ENCODE measurements at regions not wholly inside any gene's neighbourhood (a gene's known extent, or its start where the extent isn't known, plus 50 kb on each side); places are given as distances from the start of the nearest gene placed in this dataset.

DNA sequence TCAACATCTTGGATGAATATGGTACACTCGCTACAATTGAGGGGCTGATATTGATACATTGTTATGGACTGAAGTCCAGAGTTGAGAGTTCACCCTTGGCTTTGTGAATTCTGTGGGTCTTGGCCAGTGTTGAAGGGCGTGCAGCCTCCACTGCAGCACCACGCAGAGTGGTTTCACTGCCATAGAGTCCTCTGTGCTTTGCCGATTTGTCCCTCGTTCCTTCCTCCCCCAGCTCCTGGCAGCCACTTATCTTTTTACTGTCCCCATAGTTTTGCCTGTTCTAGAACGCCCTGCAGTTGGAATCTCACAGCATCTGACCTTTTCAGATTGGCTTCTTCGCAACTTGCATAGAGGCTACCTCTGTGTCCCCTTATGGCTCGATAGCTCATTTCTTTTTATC lies 57.3 kb upstream of the IRS2 start:
- 88% methylated on average over 8 of the region's 8 CpGs for WGBS (ENCODE audit: missing lambda C conversion rate)
- TF ChIP-seq, protein P1, sequence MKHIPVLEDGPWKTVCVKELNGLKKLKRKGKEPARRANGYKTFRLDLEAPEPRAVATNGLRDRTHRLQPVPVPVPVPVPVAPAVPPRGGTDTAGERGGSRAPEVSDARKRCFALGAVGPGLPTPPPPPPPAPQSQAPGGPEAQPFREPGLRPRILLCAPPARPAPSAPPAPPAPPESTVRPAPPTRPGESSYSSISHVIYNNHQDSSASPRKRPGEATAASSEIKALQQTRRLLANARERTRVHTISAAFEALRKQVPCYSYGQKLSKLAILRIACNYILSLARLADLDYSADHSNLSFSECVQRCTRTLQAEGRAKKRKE (CRISPR knock-in tag; IDR thresholded peaks at IDR 0.05; ENCODE audit: low read depth), result no peak
- TF ChIP-seq ZC3H11A (IDR thresholded peaks at IDR 0.05), result no peak
- no peak for TF ChIP-seq MAFK (IDR thresholded peaks at IDR 0.05; ENCODE audit: partially characterized antibody)
- TF ChIP-seq KDM1A (IDR thresholded peaks at IDR 0.05; ENCODE audit: low read depth), result no peak
- TF ChIP-seq SMC3 (IDR thresholded peaks at IDR 0.05), result no peak
- no peak for TF ChIP-seq CBX2 (IDR thresholded peaks at IDR 0.05; ENCODE audit: borderline replicate concordance, low read depth)
- no peak for TF ChIP-seq CBX8 (IDR thresholded peaks at IDR 0.05)
- no peak for TF ChIP-seq HOXB5 (CRISPR knock-in tag; IDR thresholded peaks at IDR 0.05)
- TF ChIP-seq, protein P2, sequence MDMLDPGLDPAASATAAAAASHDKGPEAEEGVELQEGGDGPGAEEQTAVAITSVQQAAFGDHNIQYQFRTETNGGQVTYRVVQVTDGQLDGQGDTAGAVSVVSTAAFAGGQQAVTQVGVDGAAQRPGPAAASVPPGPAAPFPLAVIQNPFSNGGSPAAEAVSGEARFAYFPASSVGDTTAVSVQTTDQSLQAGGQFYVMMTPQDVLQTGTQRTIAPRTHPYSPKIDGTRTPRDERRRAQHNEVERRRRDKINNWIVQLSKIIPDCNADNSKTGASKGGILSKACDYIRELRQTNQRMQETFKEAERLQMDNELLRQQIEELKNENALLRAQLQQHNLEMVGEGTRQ (IDR thresholded peaks at IDR 0.05), result no peak
- no peak for TF ChIP-seq NR3C1 (IDR thresholded peaks at IDR 0.05)
- no peak for TF ChIP-seq RCOR1 (IDR thresholded peaks at IDR 0.05; ENCODE audit: low read depth, low read length)
- no peak for TF ChIP-seq GATA3 (IDR thresholded peaks at IDR 0.05; ENCODE audit: borderline replicate concordance)
- no peak for TF ChIP-seq ZNF302 (CRISPR knock-in tag; IDR thresholded peaks at IDR 0.05)
- FAIRE-seq (no peak), ATAC-seq (no peak), DNase-seq (ENCODE audit: low read depth in 1 of 2, low spot score in 1 of 2) (no peak)
- ChIA-PET POLR2A (no interaction called here), CTCF (no interaction called here)
- H3K4me1 ChIP-seq, result 0 out of 3 replicates have a peak, but pooled peaks cover 2% of the 10 kb centered on the region
- H3K9me3 ChIP-seq, result no peaks in the 10 kb centered on the region
- no peak overlapping the region for H3K27ac ChIP-seq
- no peak overlapping the region for H3K4me3 ChIP-seq
- no peak overlapping the region for H3K4me2 ChIP-seq

DNA sequence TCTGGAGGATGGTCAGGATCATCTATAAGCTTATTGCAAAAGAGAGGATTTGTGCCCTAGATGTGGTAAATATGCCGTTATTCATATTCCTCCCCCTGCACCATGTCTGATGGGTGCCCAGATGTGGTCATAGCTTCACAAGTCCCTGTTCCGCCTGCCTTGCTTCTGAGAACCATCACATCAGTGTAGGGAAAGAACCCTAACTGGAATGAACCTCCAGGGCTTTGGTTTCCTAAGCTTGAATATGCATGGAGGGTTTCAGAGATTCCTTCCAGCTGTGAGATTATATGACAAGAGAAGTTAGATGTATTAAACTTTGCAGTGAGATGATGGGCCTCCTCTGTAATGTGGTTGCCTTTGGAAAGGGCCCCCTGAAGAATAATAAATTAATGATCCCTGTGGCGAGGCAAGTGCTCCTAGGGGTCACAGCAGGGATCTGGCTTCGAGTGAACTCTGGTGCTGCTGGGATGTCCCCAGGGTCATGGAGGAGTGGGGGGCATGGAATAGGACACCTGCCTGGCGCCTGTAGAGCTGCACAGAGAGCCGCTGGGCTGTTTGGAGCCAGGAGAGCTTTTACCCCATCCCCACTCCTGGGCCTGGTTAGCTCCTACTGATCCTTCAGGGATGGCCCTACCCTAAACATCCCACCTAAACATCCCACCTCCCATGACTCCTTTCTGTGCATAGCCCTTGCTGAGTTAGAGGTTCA lies 56.0 kb upstream of the IRS2 start:
- FAIRE-seq, result no peak
- no peak for DNase-seq (ENCODE audit: low read depth in 1 of 2, low spot score in 1 of 2)
- no peak overlapping the region for H3K4me3 ChIP-seq
- no peak overlapping the region for H3K27ac ChIP-seq
- H3K9me3 ChIP-seq, result no peaks in the 10 kb centered on the region
- WGBS (ENCODE audit: missing lambda C conversion rate), result 71% methylated on average over 4 of the region's 6 CpGs
- ATAC-seq, result no peak
- no peak for TF ChIP-seq ZNF302 (CRISPR knock-in tag; IDR thresholded peaks at IDR 0.05)
- TF ChIP-seq SMC3 (IDR thresholded peaks at IDR 0.05), result no peak
- no peak for TF ChIP-seq CBX2 (IDR thresholded peaks at IDR 0.05; ENCODE audit: borderline replicate concordance, low read depth)
- TF ChIP-seq, protein P3, sequence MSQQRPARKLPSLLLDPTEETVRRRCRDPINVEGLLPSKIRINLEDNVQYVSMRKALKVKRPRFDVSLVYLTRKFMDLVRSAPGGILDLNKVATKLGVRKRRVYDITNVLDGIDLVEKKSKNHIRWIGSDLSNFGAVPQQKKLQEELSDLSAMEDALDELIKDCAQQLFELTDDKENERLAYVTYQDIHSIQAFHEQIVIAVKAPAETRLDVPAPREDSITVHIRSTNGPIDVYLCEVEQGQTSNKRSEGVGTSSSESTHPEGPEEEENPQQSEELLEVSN (IDR thresholded peaks at IDR 0.05; ENCODE audit: borderline replicate concordance, low read depth), result no peak
- TF ChIP-seq, protein P4, sequence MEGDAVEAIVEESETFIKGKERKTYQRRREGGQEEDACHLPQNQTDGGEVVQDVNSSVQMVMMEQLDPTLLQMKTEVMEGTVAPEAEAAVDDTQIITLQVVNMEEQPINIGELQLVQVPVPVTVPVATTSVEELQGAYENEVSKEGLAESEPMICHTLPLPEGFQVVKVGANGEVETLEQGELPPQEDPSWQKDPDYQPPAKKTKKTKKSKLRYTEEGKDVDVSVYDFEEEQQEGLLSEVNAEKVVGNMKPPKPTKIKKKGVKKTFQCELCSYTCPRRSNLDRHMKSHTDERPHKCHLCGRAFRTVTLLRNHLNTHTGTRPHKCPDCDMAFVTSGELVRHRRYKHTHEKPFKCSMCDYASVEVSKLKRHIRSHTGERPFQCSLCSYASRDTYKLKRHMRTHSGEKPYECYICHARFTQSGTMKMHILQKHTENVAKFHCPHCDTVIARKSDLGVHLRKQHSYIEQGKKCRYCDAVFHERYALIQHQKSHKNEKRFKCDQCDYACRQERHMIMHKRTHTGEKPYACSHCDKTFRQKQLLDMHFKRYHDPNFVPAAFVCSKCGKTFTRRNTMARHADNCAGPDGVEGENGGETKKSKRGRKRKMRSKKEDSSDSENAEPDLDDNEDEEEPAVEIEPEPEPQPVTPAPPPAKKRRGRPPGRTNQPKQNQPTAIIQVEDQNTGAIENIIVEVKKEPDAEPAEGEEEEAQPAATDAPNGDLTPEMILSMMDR (IDR thresholded peaks at IDR 0.05), result no peak
- TF ChIP-seq CEBPB (IDR thresholded peaks at IDR 0.05), result no peak
- TF ChIP-seq, protein P5, sequence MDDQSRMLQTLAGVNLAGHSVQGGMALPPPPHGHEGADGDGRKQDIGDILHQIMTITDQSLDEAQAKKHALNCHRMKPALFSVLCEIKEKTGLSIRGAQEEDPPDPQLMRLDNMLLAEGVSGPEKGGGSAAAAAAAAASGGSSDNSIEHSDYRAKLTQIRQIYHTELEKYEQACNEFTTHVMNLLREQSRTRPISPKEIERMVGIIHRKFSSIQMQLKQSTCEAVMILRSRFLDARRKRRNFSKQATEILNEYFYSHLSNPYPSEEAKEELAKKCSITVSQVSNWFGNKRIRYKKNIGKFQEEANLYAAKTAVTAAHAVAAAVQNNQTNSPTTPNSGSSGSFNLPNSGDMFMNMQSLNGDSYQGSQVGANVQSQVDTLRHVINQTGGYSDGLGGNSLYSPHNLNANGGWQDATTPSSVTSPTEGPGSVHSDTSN (IDR thresholded peaks at IDR 0.05), result no peak
- TF ChIP-seq MAFK (IDR thresholded peaks at IDR 0.05; ENCODE audit: partially characterized antibody), result no peak
- no peak for TF ChIP-seq ESRRA (IDR thresholded peaks at IDR 0.05; ENCODE audit: borderline replicate concordance, low read length)
- no peak for TF ChIP-seq HOXB5 (CRISPR knock-in tag; IDR thresholded peaks at IDR 0.05)
- no peak for TF ChIP-seq RCOR1 (IDR thresholded peaks at IDR 0.05; ENCODE audit: low read depth, low read length)
- TF ChIP-seq EHF (CRISPR knock-in tag; IDR thresholded peaks at IDR 0.05), result no peak
- TF ChIP-seq EP300 (IDR thresholded peaks at IDR 0.05), result no peak
- TF ChIP-seq, protein P6, sequence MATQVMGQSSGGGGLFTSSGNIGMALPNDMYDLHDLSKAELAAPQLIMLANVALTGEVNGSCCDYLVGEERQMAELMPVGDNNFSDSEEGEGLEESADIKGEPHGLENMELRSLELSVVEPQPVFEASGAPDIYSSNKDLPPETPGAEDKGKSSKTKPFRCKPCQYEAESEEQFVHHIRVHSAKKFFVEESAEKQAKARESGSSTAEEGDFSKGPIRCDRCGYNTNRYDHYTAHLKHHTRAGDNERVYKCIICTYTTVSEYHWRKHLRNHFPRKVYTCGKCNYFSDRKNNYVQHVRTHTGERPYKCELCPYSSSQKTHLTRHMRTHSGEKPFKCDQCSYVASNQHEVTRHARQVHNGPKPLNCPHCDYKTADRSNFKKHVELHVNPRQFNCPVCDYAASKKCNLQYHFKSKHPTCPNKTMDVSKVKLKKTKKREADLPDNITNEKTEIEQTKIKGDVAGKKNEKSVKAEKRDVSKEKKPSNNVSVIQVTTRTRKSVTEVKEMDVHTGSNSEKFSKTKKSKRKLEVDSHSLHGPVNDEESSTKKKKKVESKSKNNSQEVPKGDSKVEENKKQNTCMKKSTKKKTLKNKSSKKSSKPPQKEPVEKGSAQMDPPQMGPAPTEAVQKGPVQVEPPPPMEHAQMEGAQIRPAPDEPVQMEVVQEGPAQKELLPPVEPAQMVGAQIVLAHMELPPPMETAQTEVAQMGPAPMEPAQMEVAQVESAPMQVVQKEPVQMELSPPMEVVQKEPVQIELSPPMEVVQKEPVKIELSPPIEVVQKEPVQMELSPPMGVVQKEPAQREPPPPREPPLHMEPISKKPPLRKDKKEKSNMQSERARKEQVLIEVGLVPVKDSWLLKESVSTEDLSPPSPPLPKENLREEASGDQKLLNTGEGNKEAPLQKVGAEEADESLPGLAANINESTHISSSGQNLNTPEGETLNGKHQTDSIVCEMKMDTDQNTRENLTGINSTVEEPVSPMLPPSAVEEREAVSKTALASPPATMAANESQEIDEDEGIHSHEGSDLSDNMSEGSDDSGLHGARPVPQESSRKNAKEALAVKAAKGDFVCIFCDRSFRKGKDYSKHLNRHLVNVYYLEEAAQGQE (IDR thresholded peaks at IDR 0.05), result no peak
- TF ChIP-seq RARB (CRISPR knock-in tag; IDR thresholded peaks at IDR 0.05), result no peak
- TF ChIP-seq HDAC2 (IDR thresholded peaks at IDR 0.05), result no peak
- TF ChIP-seq FOSL2 (IDR thresholded peaks at IDR 0.05), result no peak
- TF ChIP-seq FOSL2 (CRISPR knock-in tag; IDR thresholded peaks at IDR 0.05), result no peak
- no peak for TF ChIP-seq FOSB (CRISPR knock-in tag; IDR thresholded peaks at IDR 0.05)
- 0 out of 3 replicates have a peak, but pooled peaks cover 2% of the 10 kb centered on the region for H3K4me1 ChIP-seq
- ChIA-PET POLR2A (no interaction called here), CTCF (no interaction called here)
- H3K4me2 ChIP-seq, result no peak overlapping the region

Measured in A549 (cell line).